ENCODE measurements at regions not wholly inside any gene's neighbourhood (a gene's known extent, or its start where the extent isn't known, plus 50 kb on each side); places are given as distances from the start of the nearest gene placed in this dataset.

GRCh38 chr15:81485806-81486205 lies 111.8 kb upstream of the TMC3 start:
- CTCF ChIA-PET: interaction anchor here (0.8 kb wide), 1 partner anchor 19 kb away, joined by 3 read pairs; no protein-coding TSS in a partner anchor

More at GRCh38 chr15:81485806-81486205, 111.8 kb upstream of the TMC3 start:
- no peak overlapping the region for H3K4me2 ChIP-seq (ENCODE audit: insufficient read depth, low read length)
- dilution Hi-C loops (cut with MboI; ENCODE audit: extremely low pct_ligation_motif_present, low sequenced_read_pairs) (no loop called here), intact Hi-C loops (cut with micrococcal nuclease) (no loop called here)
- H3K4me1 ChIP-seq (ENCODE audit: control insufficient read depth, extremely low read depth, insufficient read depth, low read length): peaks cover 6% of the 10 kb centered on the region
- H3K4me3 ChIP-seq (replicated peaks in 1 of 3; ENCODE audit: insufficient read depth in 1 of 3, low read depth in 1 of 3, low read length in 3 of 3): no peak overlapping the region
- H3K36me3 ChIP-seq (ENCODE audit: control insufficient read depth in 2 of 2, extremely low read depth in 1 of 2, insufficient read depth in 2 of 2, low read length in 2 of 2): no peaks in the 10 kb centered on the region
- no peaks in the 10 kb centered on the region for H3K9me3 ChIP-seq (replicated peaks; ENCODE audit: control insufficient read depth, insufficient read depth, low read length)
- H4K20me1 ChIP-seq (replicated peaks; ENCODE audit: control insufficient read depth, extremely low read depth, insufficient read depth, low read length): no peaks in the 10 kb centered on the region
- POLR2A ChIA-PET: no interaction called here
- no peak overlapping the region for H3K9ac ChIP-seq (replicated peaks; ENCODE audit: extremely low read depth, insufficient read depth, low read length)
- H3K27ac ChIP-seq (ENCODE audit: insufficient read depth, low read depth, low read length): no peak overlapping the region
- H3K9me1 ChIP-seq (replicated peaks; ENCODE audit: control insufficient read depth, extremely low read depth, insufficient read depth, low read length): no peaks in the 10 kb centered on the region
- H3K79me2 ChIP-seq (ENCODE audit: control insufficient read depth, insufficient read depth, low read length): no peaks in the 10 kb centered on the region
- DNase-seq (ENCODE audit: low read depth, low spot score) (peak; percentile 15), FAIRE-seq (peak; percentile 59)
- peak overlapping the region; percentile 7 for H2AFZ ChIP-seq (ENCODE audit: low read depth, low read length)
- no peaks in the 10 kb centered on the region for H3K27me3 ChIP-seq (ENCODE audit: control insufficient read depth in 2 of 2, insufficient read depth in 2 of 2, low read length in 2 of 2)
- no peak for TF ChIP-seq GATA2 (IDR thresholded peaks at IDR 0.05; ENCODE audit: insufficient read depth, insufficient read length, low read depth, low read length)
- no peak for TF ChIP-seq MYC (IDR thresholded peaks at IDR 0.05; ENCODE audit: low read depth, low read length)
- TF ChIP-seq CTCF (IDR thresholded peaks at IDR 0.05; ENCODE audit: extremely low read depth in 1 of 2, insufficient read depth in 1 of 2, low read depth in 1 of 2, low read length in 2 of 2): no peak
- BruUV-seq (replicated peaks): no TSS peak
